HFFc6 (cell line): ENCODE measurements at regions not wholly inside any gene's neighbourhood (a gene's known extent, or its start where the extent isn't known, plus 50 kb on each side); places are given as distances from the start of the nearest gene placed in this dataset.
A peak's percentile ranks its signal among the peaks of the same experiment; 100 is the strongest.

Source experiments
- DNase-seq: peaks from one replicate; pipeline ENCODE4 v3.0.0-alpha.2; 2018
- H3K27ac Mint-ChIP-seq: 2 replicates; pipeline ENCODE4 v1.8.0; 2020; ENCODE audit warnings: mild to moderate bottlenecking, mixed read lengths
- H3K27me3 Mint-ChIP-seq: 2 replicates; pipeline ENCODE4 v1.8.0; 2021; ENCODE audit warnings: mild to moderate bottlenecking, moderate library complexity, mixed read lengths; ENCODE audit not compliant: insufficient read depth
- H3K36me3 Mint-ChIP-seq: 2 replicates; pipeline ENCODE4 v1.8.0; 2021; ENCODE audit warnings: low read depth, mixed read lengths
- H3K4me1 Mint-ChIP-seq: 2 replicates; pipeline ENCODE4 v1.8.0; 2020; ENCODE audit warnings: low read depth, mixed read lengths
- H3K4me3 Mint-ChIP-seq: 2 replicates; pipeline ENCODE4 v1.8.0; 2020; ENCODE audit warnings: mild to moderate bottlenecking, moderate library complexity, mixed read lengths
- H3K9me3 Mint-ChIP-seq: 2 replicates; pipeline ENCODE4 v1.8.0; 2020; ENCODE audit warnings: mild to moderate bottlenecking, mixed read lengths
- TF ChIP-seq, protein P1 (sequence below): fragments of 200-600 bp; sonication (generic); IDR thresholded peaks from 2 replicates; pipeline ENCODE4 v1.5.0; 2021; ENCODE audit warnings: antibody characterized with exemption, mild to moderate bottlenecking

DNA sequence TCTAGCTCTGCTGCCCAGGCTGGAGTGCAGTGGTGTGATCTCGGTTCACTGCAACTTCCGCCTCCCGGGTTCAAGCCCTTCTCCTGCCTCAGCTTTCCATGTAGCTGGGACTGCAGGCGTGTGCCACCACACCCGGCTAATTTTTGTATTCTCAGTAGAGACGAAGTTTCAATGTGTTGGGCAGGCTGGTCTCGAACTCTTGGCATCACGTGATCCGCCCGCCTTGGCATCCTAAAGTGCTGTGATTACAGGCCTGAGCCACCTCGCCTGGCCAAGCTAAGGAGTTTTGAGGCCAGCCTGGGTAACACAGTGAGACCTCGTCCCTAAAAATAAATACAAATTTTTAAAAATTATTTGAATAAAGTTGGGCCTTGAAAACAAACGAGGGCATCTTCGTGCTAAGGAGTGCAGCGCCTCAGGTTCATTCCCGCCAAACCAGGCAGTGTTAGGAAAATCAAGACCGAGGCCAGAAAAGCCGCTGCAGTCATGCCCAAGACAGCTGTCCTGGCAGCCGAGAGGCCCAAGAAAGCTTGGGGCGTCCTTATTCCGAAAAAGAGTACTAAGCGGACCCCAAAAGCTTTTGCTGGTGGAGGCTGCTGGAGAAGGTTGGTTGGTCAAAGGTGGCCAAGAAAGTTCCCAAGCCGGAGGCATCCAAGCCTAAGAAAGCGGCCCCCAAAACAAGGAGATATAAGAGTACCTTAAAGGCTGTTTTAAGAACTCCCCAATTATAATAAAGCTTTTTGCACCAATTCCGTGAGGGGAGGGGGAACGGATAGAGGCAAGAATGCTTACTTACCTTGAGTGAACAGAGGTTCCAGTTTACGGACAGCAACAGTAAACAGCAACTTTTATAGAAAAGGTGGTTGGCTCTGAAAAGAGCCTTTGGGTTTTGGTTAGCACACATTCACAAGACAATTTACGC, 109.0 kb downstream of the HFE start:
- Mint-ChIP-seq H3K4me1 (peaks cover 45% of the 10 kb centered on the region), H3K27ac (peak overlapping the region; percentile 98), H3K9me3 (0 out of 2 replicates have a peak, but pooled peaks cover 4% of the 10 kb centered on the region), H3K27me3 (peaks cover 35% of the 10 kb centered on the region), H3K36me3 (peaks cover 13% of the 10 kb centered on the region), H3K4me3 (peak overlapping the region; percentile 97)
- TF ChIP-seq, protein P1, sequence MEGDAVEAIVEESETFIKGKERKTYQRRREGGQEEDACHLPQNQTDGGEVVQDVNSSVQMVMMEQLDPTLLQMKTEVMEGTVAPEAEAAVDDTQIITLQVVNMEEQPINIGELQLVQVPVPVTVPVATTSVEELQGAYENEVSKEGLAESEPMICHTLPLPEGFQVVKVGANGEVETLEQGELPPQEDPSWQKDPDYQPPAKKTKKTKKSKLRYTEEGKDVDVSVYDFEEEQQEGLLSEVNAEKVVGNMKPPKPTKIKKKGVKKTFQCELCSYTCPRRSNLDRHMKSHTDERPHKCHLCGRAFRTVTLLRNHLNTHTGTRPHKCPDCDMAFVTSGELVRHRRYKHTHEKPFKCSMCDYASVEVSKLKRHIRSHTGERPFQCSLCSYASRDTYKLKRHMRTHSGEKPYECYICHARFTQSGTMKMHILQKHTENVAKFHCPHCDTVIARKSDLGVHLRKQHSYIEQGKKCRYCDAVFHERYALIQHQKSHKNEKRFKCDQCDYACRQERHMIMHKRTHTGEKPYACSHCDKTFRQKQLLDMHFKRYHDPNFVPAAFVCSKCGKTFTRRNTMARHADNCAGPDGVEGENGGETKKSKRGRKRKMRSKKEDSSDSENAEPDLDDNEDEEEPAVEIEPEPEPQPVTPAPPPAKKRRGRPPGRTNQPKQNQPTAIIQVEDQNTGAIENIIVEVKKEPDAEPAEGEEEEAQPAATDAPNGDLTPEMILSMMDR = no peak
- peak; percentile 5 for DNase-seq

DNA sequence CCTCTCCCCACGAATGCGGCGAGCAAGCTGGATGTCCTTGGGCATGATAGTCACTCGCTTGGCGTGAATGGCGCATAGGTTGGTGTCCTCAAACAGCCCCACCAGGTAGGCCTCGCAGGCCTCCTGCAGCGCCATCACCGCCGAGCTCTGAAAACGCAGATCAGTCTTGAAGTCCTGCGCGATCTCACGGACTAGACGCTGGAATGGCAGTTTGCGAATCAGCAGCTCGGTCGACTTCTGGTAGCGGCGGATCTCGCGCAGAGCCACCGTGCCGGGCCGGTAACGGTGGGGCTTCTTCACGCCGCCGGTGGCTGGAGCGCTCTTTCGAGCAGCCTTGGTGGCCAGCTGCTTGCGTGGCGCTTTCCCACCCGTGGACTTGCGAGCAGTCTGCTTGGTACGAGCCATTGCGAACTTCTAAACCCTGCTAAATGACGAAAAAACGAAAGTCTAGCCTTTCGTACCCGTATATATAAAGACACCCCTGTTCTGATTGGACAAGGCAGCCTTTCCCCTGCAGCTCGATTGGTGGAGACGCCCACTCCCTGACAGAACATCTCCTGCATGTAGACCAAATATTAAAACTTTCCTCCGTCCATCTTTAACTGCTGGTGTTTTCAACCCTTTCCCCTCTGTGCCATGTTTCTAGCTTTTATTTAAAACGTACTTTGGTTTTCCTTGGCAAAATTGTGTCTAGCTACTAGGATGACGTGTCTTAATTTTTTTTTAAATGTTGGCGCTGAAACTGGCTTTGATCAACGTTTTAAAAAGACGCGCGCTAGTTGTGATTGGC, 109.8 kb downstream of the HFE start:
- Mint-ChIP-seq H3K4me3 (peak overlapping the region; percentile 97), H3K9me3 (0 out of 2 replicates have a peak, but pooled peaks cover 4% of the 10 kb centered on the region), H3K4me1 (peaks cover 50% of the 10 kb centered on the region), H3K27me3 (peaks cover 35% of the 10 kb centered on the region), H3K27ac (peak overlapping the region; percentile 98), H3K36me3 (peaks cover 13% of the 10 kb centered on the region)
- TF ChIP-seq, protein P1 = peak; percentile 31
- DNase-seq = peak; percentile 95

DNA sequence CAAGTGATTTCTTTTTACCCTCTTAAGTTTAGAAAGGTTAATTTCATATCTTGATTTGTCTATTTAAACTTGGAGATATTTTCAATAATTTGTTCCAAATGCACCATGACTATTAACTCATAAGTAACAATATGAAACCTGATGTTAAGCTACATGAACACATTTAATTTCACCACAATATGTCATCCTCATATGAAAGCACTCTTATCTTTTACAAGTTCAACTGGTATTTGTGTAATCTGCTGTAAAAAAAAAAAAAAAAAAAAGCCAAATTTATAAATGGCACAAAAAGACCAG, 110.4 kb downstream of the HFE start:
- H3K36me3 Mint-ChIP-seq = peaks cover 13% of the 10 kb centered on the region
- H3K4me1 Mint-ChIP-seq = peaks cover 50% of the 10 kb centered on the region
- 0 out of 2 replicates have a peak, but pooled peaks cover 4% of the 10 kb centered on the region for H3K9me3 Mint-ChIP-seq
- H3K4me3 Mint-ChIP-seq = peak overlapping the region; percentile 97
- no peak for DNase-seq
- H3K27me3 Mint-ChIP-seq = peaks cover 35% of the 10 kb centered on the region
- peak overlapping the region; percentile 98 for H3K27ac Mint-ChIP-seq
- TF ChIP-seq, protein P1 = no peak

DNA sequence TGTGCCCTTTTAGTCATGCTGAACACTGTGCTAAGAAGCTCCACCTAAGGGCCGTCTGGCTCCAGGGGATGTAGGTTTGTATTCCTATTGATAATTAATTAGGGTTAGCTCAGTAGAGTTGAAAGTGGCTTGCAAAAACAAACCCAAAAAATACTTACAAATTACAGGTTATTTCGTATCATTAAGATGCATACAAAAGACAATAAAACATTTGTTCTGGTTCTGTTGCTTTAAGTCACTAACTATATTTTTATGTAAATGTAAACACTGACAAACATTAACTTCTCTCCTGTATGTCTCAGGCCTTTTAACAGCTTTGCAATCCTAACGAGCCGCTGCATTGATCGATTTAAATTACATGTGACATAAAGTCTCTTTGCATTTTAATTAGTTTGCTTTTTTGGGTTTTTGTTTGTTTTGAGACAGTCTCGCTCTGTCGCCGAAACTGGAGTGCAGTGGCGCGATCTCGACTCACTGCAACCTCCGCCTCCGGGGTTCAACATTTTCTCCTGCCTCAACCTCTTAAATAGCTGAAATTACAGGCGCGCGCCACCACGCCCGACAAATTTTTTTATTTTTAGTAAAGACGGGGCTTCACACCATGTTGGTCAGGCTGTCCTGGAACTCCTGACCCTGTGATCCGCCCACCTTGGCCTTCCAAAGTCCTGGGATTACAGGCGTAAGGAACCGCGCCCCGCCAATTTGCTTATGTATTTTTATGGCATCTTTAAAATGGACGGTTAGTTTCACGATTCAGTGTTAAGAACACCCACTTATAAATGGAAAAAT, 110.9 kb downstream of the HFE start:
- peaks cover 48% of the 10 kb centered on the region for H3K4me1 Mint-ChIP-seq
- H3K36me3 Mint-ChIP-seq = peaks cover 13% of the 10 kb centered on the region
- peak overlapping the region; percentile 98 for H3K27ac Mint-ChIP-seq
- H3K27me3 Mint-ChIP-seq = peaks cover 35% of the 10 kb centered on the region
- TF ChIP-seq, protein P1 = no peak
- peak overlapping the region; percentile 97 for H3K4me3 Mint-ChIP-seq
- peak; percentile 18 for DNase-seq
- H3K9me3 Mint-ChIP-seq = 0 out of 2 replicates have a peak, but pooled peaks cover 4% of the 10 kb centered on the region

DNA sequence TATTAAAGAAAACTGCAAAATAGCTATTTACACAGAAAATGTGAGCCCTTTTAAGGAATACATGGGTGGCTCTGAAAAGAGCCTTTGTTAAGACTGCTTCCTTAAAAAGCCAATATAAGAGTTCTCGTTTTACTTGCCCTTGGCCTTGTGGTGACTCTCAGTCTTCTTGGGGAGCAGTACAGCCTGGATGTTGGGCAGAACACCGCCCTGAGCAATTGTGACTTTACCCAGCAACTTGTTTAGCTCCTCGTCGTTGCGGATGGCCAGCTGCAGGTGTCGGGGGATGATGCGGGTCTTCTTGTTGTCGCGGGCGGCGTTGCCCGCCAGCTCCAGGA, 111.5 kb downstream of the HFE start:
- H3K36me3 Mint-ChIP-seq = peaks cover 13% of the 10 kb centered on the region
- H3K4me3 Mint-ChIP-seq = peak overlapping the region; percentile 97
- DNase-seq = no peak
- TF ChIP-seq, protein P1 = no peak
- 0 out of 2 replicates have a peak, but pooled peaks cover 4% of the 10 kb centered on the region for H3K9me3 Mint-ChIP-seq
- H3K4me1 Mint-ChIP-seq = peaks cover 46% of the 10 kb centered on the region
- H3K27me3 Mint-ChIP-seq = peaks cover 35% of the 10 kb centered on the region
- peak overlapping the region; percentile 98 for H3K27ac Mint-ChIP-seq
